ENCODE measurements at regions not wholly inside any gene's neighbourhood (a gene's known extent, or its start where the extent isn't known, plus 50 kb on each side); places are given as distances from the start of the nearest gene placed in this dataset.
"Not testable (repeated sequence)": the region's sequence is repeated elsewhere in the genome, so short reads cannot be mapped to it uniquely, and the experiment has no call there.

DNA sequence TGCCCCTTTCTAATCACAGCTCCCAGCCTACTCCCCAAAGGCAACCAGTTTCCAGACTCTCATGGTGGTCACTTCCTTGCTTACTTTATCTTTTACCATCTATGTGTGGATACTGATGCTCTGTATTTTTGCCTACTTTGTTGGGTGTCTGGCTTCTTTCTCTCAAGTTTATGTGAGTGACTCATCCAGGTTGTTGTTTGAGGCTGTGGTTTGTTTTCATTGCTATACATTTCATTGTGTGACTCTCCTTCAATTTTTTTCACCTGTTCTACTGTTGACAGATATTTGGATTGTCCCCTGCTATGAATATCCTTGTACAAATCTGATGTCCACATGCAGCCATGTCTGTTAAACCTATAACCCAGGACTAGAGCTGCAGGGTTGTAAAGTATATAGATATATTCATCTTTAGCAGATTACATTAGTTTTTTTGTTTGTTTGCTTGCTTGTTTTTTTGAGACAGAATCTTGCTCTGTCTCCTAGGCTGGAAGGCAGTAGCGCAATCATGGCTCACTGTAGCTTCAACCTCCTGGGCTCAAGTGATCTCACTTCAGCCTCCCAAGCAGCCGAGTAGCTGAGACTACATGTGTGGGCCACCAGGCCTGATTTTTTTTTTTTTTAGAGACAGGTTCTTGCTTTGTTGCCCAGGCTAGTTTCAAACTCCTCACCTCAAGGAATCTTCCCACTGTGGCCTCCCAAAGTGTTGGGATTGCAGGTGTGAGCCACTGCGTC is 72.9 kb upstream of the EEF1E1 start:
- DNase-seq = no peak

GRCh38 chr6:8174571-8174970 is 72.2 kb upstream of the EEF1E1 start:
- DNase-seq = no peak

DNA sequence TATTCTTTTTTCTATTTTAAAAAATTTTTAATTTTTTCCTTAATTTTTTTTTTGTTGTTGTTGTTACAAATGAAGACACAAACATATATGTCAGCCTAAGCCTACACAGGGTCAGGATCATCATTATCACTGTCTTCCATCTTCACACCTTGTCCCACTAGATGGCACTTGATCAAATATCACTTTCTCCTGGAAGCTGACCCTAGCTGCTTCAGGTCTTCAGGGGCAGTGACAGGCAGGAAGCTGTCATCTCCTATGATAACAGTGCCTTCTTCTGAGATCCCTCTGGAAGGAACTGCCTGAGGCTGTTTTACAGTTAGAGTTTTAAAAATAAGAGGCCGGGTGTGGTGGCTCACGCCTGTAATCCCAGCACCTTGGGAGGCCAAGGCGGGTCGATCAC is 70.2 kb upstream of the EEF1E1 start:
- no peak for DNase-seq

- no peak for DNase-seq
Observed at GRCh38 chr6:8170754-8171153, 68.4 kb upstream of the EEF1E1 start.

- DNase-seq = no peak
Observed at GRCh38 chr6:8170245-8170644, 67.9 kb upstream of the EEF1E1 start.

DNA sequence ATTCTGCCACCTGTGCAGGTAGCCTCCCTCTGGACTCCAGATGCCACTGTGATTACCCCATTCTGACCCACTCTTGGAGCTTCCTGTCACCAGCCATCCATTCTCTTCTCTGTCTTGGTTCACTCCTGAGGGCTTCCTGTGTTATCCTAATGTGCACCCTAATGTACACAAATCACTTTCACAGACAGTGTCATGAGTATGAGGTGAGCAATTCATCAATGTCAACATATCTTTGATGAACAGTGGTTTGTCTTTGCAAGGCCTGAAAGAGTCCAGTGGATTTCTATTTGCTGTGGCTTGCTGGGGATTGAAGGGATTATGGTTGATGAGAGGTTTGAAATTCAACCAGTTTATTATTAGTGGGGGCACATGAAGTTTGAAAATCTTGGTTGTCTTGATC is 63.8 kb upstream of the EEF1E1 start:
- no peak for DNase-seq

DNA sequence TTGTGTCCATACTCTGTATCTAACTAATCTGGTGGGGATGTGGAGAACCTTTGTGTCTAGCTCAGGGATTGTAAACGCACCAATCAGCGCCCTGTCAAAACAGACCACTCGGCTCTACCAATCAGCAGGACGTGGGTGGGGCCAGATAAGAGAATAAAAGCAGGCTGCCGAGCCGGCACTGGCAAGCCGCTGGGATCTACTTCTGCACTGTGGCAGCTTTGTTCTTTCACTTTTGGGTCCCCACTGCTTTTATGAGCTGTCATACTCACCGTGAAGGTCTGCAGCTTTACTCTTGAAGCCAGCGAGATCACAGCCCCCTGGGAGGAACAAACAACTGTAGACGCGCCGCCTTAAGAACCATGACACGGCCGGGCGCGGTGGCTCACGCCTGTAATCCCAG is 62.7 kb upstream of the EEF1E1 start:
- DNase-seq = not testable (repeated sequence)

DNA sequence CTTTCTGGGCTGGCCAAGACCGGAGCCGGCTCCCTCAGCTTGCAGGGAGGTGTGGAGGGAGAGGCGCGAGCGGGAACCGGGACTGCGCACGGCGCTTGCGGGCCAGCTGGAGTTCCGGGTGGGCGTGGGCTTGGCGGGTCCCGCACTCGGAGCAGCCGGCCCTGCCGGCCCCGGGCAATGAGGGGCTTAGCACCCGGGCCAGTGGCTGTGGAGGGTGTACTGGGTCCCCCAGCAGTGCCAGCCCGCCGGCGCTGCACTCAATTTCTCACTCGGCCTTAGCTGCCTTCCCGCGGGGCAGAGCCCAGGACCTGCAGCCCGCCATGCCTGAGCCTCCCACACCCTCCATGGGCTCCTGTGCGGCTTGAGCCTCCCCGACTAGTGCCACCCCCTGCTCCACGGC is 61.9 kb upstream of the EEF1E1 start:
- DNase-seq = not testable (repeated sequence)

DNA sequence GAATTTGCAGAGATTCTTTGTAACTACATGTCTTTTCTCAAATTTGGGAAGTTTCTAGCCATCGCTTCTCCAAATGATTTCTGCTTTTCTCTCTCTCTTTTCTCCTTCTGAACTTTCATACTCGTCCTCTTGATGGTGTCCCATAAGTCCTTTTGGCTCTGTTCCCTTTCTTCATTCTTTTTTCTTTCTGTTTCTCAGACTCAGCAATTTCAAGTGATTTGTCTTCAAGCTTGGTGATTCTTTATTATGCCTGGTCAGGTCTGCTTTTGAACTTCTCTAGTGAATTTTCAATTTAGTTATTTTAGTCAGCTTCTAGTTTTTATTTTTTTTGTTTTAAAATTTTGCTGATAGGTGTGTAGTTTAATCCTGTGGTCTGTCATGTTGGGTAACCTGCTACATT is 57.6 kb upstream of the EEF1E1 start:
- no peak for DNase-seq

- DNase-seq = no peak
Observed at GRCh38 chr6:8157839-8158238, 55.5 kb upstream of the EEF1E1 start.

DNA sequence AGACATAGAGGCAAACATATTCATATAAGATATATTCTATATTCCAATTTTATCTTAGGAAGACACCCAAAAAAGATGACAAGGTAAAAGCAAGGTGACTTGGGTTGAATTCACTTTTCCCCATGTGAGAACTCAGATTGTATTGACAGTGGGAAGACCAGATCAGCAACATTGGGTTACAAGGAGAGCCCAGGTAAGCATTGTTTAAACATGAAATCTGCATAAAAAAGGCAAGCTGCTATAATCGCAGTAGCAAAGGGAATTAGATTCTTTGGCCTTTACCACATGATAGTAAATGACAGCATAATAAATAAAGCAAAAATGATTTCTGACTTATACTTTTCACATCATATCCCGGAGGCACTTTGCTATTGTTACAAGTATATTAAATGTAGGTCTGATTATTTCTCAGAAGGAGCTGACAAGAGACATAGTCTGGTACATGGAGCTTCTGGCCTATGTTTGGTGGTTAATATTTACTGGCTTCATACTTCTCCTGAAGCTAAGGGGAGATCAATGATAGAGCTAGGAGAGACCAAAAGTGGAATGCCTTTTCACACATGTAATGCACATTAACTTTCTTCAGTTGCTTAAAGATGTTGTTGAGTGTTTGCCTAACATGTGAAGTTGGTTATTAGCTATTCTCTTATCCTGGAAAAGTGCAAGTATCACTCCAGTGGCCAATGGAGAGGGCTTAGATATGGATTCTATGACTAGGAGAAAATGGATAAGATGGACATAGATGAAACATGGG is 53.1 kb upstream of the EEF1E1 start:
- DNase-seq = no peak

All from T-helper 2 cell (primary cell).